GM21825 (cell line): ENCODE measurements at regions not wholly inside any gene's neighbourhood (a gene's known extent, or its start where the extent isn't known, plus 50 kb on each side); places are given as distances from the start of the nearest gene placed in this dataset.
"Not testable (repeated sequence)": the region's sequence is repeated elsewhere in the genome, so short reads cannot be mapped to it uniquely, and the experiment has no call there.

ENCODE experiments used
- ATAC-seq: cut with Tn5 transposase; IDR thresholded peaks from one replicate; pipeline ENCODE4 v1.9.1; 2021; ENCODE audit warnings: mild to moderate bottlenecking, moderate library complexity; ENCODE audit not compliant: unreplicated experiment

- no peak for ATAC-seq
Observed at GRCh38 chr1:194374649-194375048, 1188.2 kb upstream of the B3GALT2 start.

- ATAC-seq: no peak
Observed at GRCh38 chr1:194372266-194372665, 1185.9 kb upstream of the B3GALT2 start.

DNA sequence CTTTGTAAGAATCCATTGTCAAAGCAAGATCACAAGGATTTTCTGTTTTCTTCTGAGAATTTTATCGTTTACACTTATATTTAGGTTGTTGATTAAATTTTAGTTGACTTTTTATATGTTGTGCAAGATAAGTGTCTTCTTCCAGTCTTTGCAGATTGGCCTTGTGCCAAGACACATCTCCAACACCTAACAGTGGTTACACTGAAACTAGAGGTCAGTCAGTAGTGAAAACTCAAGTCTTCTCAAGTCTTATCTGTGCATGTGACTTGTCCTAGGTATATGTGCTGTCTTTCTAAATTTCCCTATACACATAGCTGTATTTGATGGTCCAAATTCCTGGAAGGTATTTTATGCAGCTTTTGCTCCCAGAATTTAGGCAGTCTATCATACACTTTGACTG is 1183.2 kb upstream of the B3GALT2 start:
- no peak for ATAC-seq

GRCh38 chr1:194369060-194369459 is 1182.6 kb upstream of the B3GALT2 start:
- ATAC-seq: no peak

DNA sequence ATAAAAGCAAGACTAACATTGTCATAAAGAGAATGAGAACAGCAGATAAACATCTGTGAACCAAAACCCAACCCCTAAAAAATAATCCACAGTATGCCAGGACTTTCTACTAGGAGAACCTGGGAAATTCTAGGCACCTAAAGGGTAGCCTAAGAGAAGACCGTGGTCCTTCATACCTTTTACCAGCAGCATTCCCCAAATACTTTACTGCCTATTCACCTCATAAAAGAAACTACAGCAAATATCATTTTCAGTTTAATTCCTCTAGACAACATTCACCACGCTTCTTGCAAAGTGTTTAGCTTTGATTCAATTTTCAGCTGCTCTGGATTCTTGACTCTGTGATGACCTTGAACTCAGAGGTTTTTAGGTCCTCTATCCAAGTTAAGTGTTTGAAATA is 1180.7 kb upstream of the B3GALT2 start:
- no peak for ATAC-seq

- no peak for ATAC-seq
Observed at GRCh38 chr1:194366705-194367104, 1180.3 kb upstream of the B3GALT2 start.

GRCh38 chr1:194362327-194362726 is 1175.9 kb upstream of the B3GALT2 start:
- ATAC-seq: no peak

GRCh38 chr1:194361374-194362131 is 1175.1 kb upstream of the B3GALT2 start:
- ATAC-seq: no peak

GRCh38 chr1:194358208-194358581 is 1171.8 kb upstream of the B3GALT2 start:
- no peak for ATAC-seq

GRCh38 chr1:194357573-194358207 is 1171.3 kb upstream of the B3GALT2 start:
- ATAC-seq: not testable (repeated sequence)

GRCh38 chr1:194355488-194356106 is 1169.2 kb upstream of the B3GALT2 start:
- no peak for ATAC-seq

GRCh38 chr1:194353121-194353520 is 1166.7 kb upstream of the B3GALT2 start:
- ATAC-seq: no peak

GRCh38 chr1:194347200-194347599 is 1160.8 kb upstream of the B3GALT2 start:
- no peak for ATAC-seq

DNA sequence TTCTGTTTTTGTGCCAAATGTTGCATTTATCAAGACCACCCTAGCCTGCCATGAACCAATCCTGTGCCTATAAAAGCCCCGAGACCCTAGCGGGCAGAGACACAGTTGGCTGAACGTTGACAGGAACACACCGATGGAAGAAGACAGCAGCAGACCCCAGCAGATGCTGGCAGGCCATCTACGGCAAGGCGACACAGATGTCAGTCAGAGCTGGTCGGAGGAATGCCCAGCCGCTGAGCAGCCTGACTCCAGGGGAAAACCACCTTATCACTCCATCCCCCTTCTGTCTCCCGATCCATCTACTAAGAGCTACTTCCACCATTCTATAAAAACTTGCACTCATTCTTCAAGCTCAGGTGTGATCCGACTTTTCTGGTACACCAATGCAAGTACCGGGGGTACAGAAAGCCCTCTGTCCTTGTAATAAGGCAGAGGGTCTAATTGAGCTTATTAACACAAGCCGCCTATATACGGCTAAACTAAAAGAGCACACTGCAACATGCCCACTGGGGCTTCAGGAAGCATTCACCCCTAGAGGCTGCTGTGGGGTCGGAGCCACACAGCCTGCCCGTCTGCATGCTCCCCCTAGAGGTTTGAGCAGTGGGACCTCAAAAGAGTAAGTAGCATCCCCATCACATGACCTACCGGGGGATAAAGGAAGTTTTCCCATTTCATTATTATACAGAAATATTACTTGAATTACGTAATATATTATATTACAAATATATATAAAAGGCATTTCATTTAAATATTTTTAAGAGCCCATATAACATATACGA is 1156.3 kb upstream of the B3GALT2 start:
- no peak for ATAC-seq

DNA sequence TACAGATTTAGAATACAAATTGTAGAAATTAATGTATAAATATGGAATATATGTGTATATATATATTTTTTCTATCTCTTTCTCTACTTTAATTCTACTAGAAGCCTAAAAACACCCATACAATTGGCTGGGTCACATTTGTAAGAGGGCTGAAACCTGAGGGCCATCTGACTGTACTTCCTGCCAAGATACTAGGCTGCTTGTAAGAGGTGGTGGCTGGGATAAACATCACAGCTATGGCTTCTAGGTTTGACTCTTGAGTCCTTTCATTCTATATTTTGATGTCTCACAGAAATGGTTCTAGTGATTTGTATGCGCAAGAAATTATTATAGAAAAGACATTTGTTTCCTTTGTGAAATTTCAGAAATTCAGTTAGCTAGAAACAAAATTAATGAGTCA is 1155.2 kb upstream of the B3GALT2 start:
- ATAC-seq: no peak

DNA sequence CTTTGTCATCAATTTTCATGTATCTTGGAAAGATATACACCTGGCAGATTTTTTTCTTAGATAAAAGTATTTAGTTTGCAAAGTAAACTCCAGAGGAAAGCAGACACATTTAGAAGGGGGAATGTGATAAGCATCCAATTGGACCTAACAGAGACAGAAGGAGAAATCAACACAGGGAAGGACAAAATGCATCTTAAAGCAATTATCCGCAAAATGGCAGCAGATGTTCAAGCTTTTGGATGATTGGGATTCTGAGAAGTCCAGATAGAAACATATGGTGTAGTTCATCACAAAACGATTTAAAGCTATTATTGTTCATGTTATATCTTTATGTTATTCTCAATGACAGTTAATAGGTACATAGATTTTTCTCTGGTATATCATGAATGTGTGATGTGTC is 1153.1 kb upstream of the B3GALT2 start:
- no peak for ATAC-seq

- ATAC-seq: no peak
Observed at GRCh38 chr1:194338241-194338948, 1152.0 kb upstream of the B3GALT2 start.

GRCh38 chr1:194333240-194333639 is 1146.8 kb upstream of the B3GALT2 start:
- no peak for ATAC-seq

- ATAC-seq: no peak
Observed at GRCh38 chr1:194331758-194332157, 1145.3 kb upstream of the B3GALT2 start.

DNA sequence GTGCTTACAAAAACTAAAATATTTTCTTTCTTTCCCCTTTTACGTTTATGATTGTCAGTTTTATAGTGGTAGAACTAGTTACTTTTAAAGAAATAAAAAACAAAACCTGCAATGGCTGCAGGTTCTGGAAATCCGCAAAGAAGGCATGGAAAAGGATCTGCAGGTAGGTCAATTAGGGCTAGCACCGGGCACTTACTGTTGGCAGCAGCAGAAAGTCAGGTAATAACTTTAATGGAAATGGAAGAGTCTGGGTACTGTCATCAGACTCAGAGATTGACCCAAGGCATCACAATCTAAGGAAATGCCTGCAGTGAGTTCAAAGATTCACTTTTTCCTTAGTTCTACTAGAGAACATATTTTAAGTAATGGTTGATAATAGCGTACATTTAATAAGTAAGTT is 1136.3 kb upstream of the B3GALT2 start:
- no peak for ATAC-seq

- no peak for ATAC-seq
Observed at GRCh38 chr1:194318790-194319280, 1132.4 kb upstream of the B3GALT2 start.
